Uterus (tissue), 3 donors: ENCODE measurements at regions not wholly inside any gene's neighbourhood (a gene's known extent, or its start where the extent isn't known, plus 50 kb on each side); places are given as distances from the start of the nearest gene placed in this dataset.

Experiments used
- DNase-seq, 2 donors: peaks; one replicate each; pipeline ENCODE4 v3.0.0-alpha.2; 2019 to 2020
- H3K27ac ChIP-seq, 2 donors: fragments of 200-600 bp; sonication (generic); 1 replicate in 1 of 2; 2 replicates in 1 of 2; pipeline ENCODE4 v1.5.1; 2016 to 2018
- H3K27me3 ChIP-seq, 2 donors: fragments of 200-600 bp; sonication (generic); one replicate each; pipeline ENCODE4 v1.5.1; 2018 to 2019; ENCODE audit warnings: control low read depth in 1 of 2
- H3K36me3 ChIP-seq, 2 donors: fragments of 200-600 bp; sonication (generic); one replicate each; pipeline ENCODE4 v1.5.1; 2019; ENCODE audit warnings: control low read depth in 1 of 2
- H3K4me1 ChIP-seq, 2 donors: fragments of 200-600 bp; sonication (generic); one replicate each; pipeline ENCODE4 v1.5.1; 2018 to 2019; ENCODE audit warnings: control low read depth in 1 of 2
- H3K4me3 ChIP-seq, 2 donors: fragments of 200-600 bp; sonication (generic); 1 replicate in 1 of 2; 2 replicates in 1 of 2; pipeline ENCODE4 v1.5.1; 2018 to 2019; ENCODE audit warnings: mild to moderate bottlenecking in 1 of 2
- H3K9me3 ChIP-seq, 2 donors: fragments of 200-600 bp; sonication (generic); one replicate each; pipeline ENCODE4 v1.5.1; 2019; ENCODE audit warnings: control low read depth in 1 of 2
- CTCF ChIP-seq, 4 experiments: fragments of 200-600 bp in 2 of 4; fragments of 450-650 bp in 2 of 4; sonication (generic) in 2 of 4; IDR thresholded peaks; one replicate each; pipeline ENCODE4 v1.5.1; 2016 to 2019; ENCODE audit warnings: antibody characterized with exemption in 4 of 4, mild to moderate bottlenecking in 2 of 4, moderate library complexity in 1 of 4
- POLR2A ChIP-seq, 2 donors: fragments of 450-650 bp; IDR thresholded peaks; one replicate each; pipeline ENCODE4 v1.6.1; 2016; ENCODE audit warnings: antibody characterized with exemption in 2 of 2, mild to moderate bottlenecking in 1 of 2, moderate library complexity in 1 of 2
- intact Hi-C: fragments of 100-400 bp; cut with DNase I; formaldehyde crosslinking; loops from one replicate; pipeline ENCODE4 v1.15.1; 2023; ENCODE audit warnings: low total_unique reads
- donor health status: DM: yes; HTN: yes; CAD: no.

GRCh38 chr6:85390775-85391174 lies 59.1 kb upstream of the NT5E start:
- intact Hi-C loops: no loop called here
- no peak for DNase-seq

GRCh38 chr6:85390105-85390728 lies 59.7 kb upstream of the NT5E start:
- no peaks in the 10 kb centered on the region for H3K36me3 ChIP-seq
- no peaks in the 10 kb centered on the region for H3K27me3 ChIP-seq
- no peak for TF ChIP-seq POLR2A (IDR thresholded peaks at IDR 0.05)
- no peak for TF ChIP-seq CTCF (IDR thresholded peaks at IDR 0.05)
- no peak overlapping the region for H3K27ac ChIP-seq
- intact Hi-C loops: no loop called here
- no peaks in the 10 kb centered on the region for H3K4me1 ChIP-seq
- H3K4me3 ChIP-seq: no peak overlapping the region
- no peaks in the 10 kb centered on the region for H3K9me3 ChIP-seq
- no peak for DNase-seq

More at GRCh38 chr6:85390775-85391174, 59.1 kb upstream of the NT5E start:
- H3K27me3 ChIP-seq: no peaks in the 10 kb centered on the region
- no peaks in the 10 kb centered on the region for H3K36me3 ChIP-seq
- H3K4me1 ChIP-seq: no peaks in the 10 kb centered on the region
- H3K27ac ChIP-seq: no peak overlapping the region
- H3K4me3 ChIP-seq: no peak overlapping the region
- H3K9me3 ChIP-seq: no peaks in the 10 kb centered on the region
- TF ChIP-seq CTCF (IDR thresholded peaks at IDR 0.05): no peak
- no peak for TF ChIP-seq POLR2A (IDR thresholded peaks at IDR 0.05)

GRCh38 chr6:85389151-85389797 lies 60.6 kb upstream of the NT5E start:
- H3K27ac ChIP-seq: no peak overlapping the region
- no peak for DNase-seq
- TF ChIP-seq POLR2A (IDR thresholded peaks at IDR 0.05) (no peak), CTCF (IDR thresholded peaks at IDR 0.05) (no peak)
- intact Hi-C loops: no loop called here
- no peaks in the 10 kb centered on the region for H3K4me1 ChIP-seq
- H3K36me3 ChIP-seq: no peaks in the 10 kb centered on the region
- H3K9me3 ChIP-seq: no peaks in the 10 kb centered on the region
- no peaks in the 10 kb centered on the region for H3K27me3 ChIP-seq
- H3K4me3 ChIP-seq: no peak overlapping the region

- Histone ChIP-seq H3K36me3 (no peaks in the 10 kb centered on the region), H3K9me3 (no peaks in the 10 kb centered on the region), H3K4me3 (no peak overlapping the region), H3K27ac (no peak overlapping the region), H3K27me3 (no peaks in the 10 kb centered on the region), H3K4me1 (no peaks in the 10 kb centered on the region)
- DNase-seq: no peak
- no peak for TF ChIP-seq POLR2A (IDR thresholded peaks at IDR 0.05)
- no peak for TF ChIP-seq CTCF (IDR thresholded peaks at IDR 0.05)
- intact Hi-C loops: no loop called here
Observed at GRCh38 chr6:85388531-85388930, 61.4 kb upstream of the NT5E start.

- H3K4me1 ChIP-seq: no peaks in the 10 kb centered on the region
- no peak overlapping the region for H3K4me3 ChIP-seq
- intact Hi-C loops: no loop called here
- TF ChIP-seq CTCF (IDR thresholded peaks at IDR 0.05) (no peak), POLR2A (IDR thresholded peaks at IDR 0.05) (no peak)
- no peak overlapping the region for H3K27ac ChIP-seq
- DNase-seq: no peak
- no peaks in the 10 kb centered on the region for H3K9me3 ChIP-seq
- no peaks in the 10 kb centered on the region for H3K27me3 ChIP-seq
- H3K36me3 ChIP-seq: no peaks in the 10 kb centered on the region
Observed at GRCh38 chr6:85385636-85386315, 64.1 kb upstream of the NT5E start.
